ENCODE measurements at regions not wholly inside any gene's neighbourhood (a gene's known extent, or its start where the extent isn't known, plus 50 kb on each side); places are given as distances from the start of the nearest gene placed in this dataset.
"Not testable (repeated sequence)": the region's sequence is repeated elsewhere in the genome, so short reads cannot be mapped to it uniquely, and the experiment has no call there.

DNA sequence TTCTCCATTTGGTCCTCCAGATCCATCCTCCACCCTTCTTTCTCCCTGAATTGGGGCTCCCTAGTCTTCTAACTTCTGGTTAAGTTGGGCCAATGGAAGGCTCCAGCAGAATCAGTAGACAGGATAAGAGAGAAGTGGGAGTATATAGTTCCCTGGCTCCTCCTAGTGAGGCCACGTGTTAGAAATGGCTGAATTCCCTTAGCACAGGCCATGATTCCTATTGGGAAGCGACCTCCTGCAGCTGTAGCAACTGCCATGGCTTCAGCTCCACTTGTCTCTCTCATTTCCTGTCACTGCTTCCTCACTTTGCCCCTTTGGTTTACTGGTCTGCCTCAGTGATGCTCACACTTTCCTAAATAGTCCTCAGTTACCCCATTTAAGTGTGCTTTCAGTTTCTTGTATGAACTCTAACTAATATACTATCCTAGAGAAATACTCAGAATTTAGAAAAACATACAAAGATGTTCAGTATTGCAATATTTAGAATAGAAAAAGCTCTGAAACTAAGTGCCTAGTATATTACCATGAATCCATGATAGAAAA, 104.8 kb upstream of the SMARCA2 start:
- DNase-seq (ENCODE audit: low read depth in 2 of 3, low spot score in 1 of 3) = no peak

- no peak for DNase-seq (ENCODE audit: low read depth in 2 of 3, low spot score in 1 of 3)
Observed at GRCh38 chr9:1913631-1914330, 101.4 kb upstream of the SMARCA2 start.

- DNase-seq (ENCODE audit: low read depth in 2 of 3, low spot score in 1 of 3) = no peak
Observed at GRCh38 chr9:1916095-1916494, 99.1 kb upstream of the SMARCA2 start.

DNA sequence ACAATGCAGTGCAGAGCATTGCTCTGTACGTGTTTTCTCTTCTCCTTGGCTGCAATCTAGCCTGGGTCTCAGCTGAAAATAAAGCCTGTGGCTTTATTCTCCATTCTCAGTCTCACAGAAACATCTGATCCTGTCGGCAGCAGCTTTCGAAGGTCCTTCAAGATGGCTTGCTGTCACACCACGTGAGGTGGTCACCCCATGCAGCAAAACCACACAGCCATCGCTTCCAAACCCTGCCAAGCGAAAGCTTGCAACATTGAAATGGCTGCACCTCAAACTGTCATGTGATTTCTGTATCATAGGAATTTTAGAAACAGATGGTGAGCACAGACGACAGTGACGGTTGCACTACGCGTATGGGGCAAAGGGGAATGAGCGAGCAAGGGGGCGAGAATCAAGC, 98.5 kb upstream of the SMARCA2 start:
- no peak for DNase-seq (ENCODE audit: low read depth in 2 of 3, low spot score in 1 of 3)

GRCh38 chr9:1917396-1917935, 97.7 kb upstream of the SMARCA2 start:
- no peak for DNase-seq (ENCODE audit: low read depth in 2 of 3, low spot score in 1 of 3)

- no peak for DNase-seq (ENCODE audit: low read depth in 2 of 3, low spot score in 1 of 3)
Observed at GRCh38 chr9:1918108-1918507, 97.0 kb upstream of the SMARCA2 start.

GRCh38 chr9:1918622-1919021, 96.5 kb upstream of the SMARCA2 start:
- no peak for DNase-seq (ENCODE audit: low read depth in 2 of 3, low spot score in 1 of 3)

- no peak for DNase-seq (ENCODE audit: low read depth in 2 of 3, low spot score in 1 of 3)
Observed at GRCh38 chr9:1919229-1919628, 95.9 kb upstream of the SMARCA2 start.

DNA sequence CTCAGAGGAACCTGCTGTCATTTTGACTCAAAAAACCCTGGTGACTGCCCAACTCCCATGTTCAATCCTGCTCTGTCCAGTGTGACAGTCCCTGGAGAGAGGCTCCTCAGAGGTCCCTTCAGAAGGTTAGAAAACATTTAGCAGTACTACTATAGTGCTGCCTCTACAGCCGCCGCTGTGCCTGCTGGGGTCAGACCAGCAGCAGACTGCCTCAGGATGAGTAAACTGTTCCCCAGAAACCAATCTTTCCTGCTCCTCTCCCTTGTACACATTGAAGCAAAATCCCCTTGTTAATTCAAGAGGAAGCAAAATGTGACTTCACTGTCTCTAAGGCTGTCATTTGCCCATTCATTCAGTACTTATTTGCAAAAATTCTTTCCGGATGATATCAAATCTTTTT, 94.8 kb upstream of the SMARCA2 start:
- DNase-seq (ENCODE audit: low read depth in 2 of 3, low spot score in 1 of 3) = no peak

- DNase-seq (ENCODE audit: low read depth in 2 of 3, low spot score in 1 of 3) = no peak
Observed at GRCh38 chr9:1922026-1922425, 93.1 kb upstream of the SMARCA2 start.

- DNase-seq (ENCODE audit: low read depth in 2 of 3, low spot score in 1 of 3) = no peak
Observed at GRCh38 chr9:1927546-1927945, 87.6 kb upstream of the SMARCA2 start.

DNA sequence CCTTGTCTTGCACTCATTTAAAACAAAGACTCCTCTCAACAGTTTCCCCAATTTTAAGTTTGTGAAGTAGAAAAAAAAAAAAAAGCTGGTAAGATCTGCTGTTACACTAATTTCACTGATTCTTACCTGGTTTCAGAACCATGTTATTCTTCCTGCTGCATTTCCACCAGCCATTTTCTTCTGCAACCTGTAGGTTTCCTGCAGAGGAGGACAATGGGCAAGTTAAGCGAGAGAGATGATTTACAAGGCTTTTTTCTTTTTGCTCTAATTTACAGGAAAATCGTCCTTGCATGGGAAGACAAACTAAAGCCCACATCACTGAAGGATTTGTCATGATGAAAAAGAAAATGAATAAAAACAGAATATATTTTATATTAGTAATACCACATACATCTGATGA, 86.0 kb upstream of the SMARCA2 start:
- DNase-seq (ENCODE audit: low read depth in 2 of 3, low spot score in 1 of 3) = no peak

- no peak for DNase-seq (ENCODE audit: low read depth in 2 of 3, low spot score in 1 of 3)
Observed at GRCh38 chr9:1929722-1930244, 85.4 kb upstream of the SMARCA2 start.

DNA sequence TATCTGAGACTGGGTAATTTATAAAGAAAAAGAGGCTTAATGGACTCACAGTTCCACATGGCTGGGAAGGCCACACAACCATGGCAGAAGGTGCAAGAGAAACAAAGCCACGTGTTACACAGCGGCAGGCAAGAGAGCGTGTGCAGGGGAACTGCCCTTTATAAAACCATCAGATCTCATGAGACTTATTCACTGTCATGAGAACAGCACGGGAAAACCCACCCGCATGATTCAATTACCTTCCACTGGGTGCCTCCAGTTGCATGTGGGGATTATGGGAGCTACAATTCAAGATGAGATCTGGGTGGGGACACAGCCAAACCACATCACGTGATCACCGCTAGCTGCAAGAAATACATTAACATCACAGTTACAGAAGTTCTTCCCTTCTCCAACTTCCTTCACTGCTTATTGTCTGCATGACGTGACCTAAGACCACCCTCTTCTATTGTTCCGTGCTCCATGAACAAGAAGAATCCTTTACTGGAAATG, 84.9 kb upstream of the SMARCA2 start:
- not testable (repeated sequence) for DNase-seq (ENCODE audit: low read depth in 2 of 3, low spot score in 1 of 3)

DNA sequence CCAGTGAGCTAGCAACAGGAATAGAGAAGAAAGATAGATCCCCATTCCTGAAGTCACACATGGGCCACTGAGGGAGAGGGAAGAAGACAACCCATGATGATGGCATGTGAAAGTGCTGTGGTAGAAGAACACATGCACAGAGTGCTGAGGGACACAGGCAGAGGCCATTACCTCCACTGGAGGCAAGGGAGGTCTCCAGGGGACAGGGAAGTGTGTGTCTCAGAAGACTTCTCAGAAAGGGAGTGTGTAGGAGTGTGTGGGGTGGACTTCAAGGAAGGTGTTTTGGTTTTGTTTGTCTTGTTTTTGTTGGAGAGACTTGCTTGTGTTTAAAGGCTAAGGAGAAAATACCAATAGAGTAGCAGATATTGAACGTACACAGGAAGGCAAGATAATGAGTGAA, 77.0 kb upstream of the SMARCA2 start:
- no peak for DNase-seq (ENCODE audit: low read depth in 2 of 3, low spot score in 1 of 3)

- no peak for DNase-seq (ENCODE audit: low read depth in 2 of 3, low spot score in 1 of 3)
Observed at GRCh38 chr9:1938675-1939170, 76.4 kb upstream of the SMARCA2 start.

- DNase-seq (ENCODE audit: low read depth in 2 of 3, low spot score in 1 of 3) = no peak
Observed at GRCh38 chr9:1939466-1939865, 75.7 kb upstream of the SMARCA2 start.

DNA sequence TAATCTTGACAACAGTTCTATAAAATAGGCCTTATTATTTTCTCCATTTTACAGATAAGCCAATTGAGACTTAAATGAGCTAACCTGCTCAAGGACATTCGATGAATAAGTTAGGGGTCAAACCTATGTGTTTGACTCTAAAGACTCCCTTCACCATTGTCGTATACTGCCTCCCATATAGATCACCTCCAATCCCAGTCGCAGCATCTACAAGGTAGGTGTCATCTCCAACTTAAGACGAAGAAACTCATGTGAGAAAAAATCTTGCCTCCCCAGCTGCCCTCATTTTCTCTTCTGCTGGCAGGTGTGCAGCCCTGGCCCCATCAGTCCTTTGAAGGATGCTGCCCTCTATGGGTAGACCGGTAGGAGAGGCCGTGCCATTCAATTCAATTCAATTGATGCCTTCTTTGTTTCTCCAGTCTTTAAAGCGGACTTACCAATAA, 75.2 kb upstream of the SMARCA2 start:
- peak; percentile 11 to 46 (median 27) for DNase-seq (ENCODE audit: low read depth in 2 of 3, low spot score in 1 of 3)

- no peak for DNase-seq (ENCODE audit: low read depth in 2 of 3, low spot score in 1 of 3)
Observed at GRCh38 chr9:1941989-1942388, 73.2 kb upstream of the SMARCA2 start.

DNA sequence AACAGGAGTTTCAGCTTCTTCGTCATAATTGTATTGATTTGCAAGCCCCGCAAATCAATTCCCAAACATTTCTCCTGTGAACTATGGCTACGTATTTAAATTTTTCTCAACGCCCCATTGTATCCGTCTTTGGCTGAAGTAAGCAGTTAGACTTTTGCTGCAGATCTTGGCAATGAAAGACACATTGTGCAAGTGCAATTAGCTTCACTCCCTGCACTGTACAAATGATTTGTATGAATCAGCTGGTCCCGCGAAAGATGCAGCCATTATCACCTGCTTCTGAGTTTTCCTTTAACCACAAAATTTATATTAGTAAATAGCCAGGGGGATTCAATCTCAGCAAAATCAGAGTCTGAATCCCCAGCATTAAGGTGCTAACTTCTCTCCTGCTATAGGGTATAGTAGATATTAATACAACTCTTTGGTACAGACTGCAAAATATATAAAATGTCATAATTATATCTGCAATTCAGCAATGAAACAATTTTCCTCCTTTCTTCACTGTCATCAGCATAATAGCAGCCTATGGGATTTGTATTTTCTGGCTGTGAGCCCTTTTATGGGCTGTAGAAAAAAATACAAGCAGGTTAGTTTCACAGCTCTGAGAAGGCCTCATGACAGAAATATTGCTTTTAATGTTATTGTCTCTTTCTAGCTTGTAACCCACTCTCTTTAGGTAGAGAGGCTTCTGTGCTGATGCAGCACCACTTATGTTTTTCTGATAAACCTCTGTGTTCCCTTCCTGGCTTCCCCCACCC, 68.4 kb upstream of the SMARCA2 start:
- no peak for DNase-seq (ENCODE audit: low read depth in 2 of 3, low spot score in 1 of 3)

DNA sequence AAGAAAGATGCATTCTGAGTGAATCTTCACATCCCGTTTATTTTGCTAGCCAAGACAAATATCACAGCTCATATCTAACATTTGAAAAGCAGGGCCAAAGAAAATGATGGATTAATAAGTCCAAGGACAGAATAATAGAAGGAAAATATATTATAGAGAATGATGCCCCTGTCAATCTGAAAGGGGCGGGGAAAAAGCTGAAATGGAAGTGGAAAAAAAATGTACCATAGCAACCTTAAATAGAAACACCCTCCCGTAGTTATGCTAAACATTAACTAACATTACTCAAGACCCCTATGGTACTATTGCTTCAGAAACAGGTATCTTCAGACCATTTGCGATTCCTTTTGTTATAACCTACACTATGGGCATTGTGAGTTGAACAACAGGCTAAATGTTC, 67.7 kb upstream of the SMARCA2 start:
- no peak for DNase-seq (ENCODE audit: low read depth in 2 of 3, low spot score in 1 of 3)

DNA sequence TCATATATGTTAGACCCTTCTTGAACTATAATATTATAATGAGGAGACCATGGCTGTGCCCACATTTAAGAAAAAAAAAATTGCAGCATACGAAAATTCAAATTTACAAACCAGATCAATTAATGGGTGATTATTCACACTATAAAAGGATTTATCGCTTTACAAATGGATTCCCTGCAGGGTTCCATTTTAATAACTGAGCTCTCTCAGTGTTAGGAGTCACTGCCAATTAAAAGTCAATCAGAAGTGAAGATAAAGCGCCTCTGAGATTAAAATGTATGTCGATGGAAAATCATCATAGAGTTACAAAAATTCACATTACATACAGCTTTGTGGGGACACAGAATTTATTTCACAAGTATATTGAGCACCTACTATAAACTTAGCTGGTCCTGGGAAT, 66.6 kb upstream of the SMARCA2 start:
- no peak for DNase-seq (ENCODE audit: low read depth in 2 of 3, low spot score in 1 of 3)

Data from stimulated activated CD4-positive, alpha-beta T cell treated with anti-CD3 and anti-CD28 coated beads, Interleukin-12 subunit alpha, Interleukin-12 subunit beta, amount 100 ng/mL, for 48 hours (primary cell).